Mucosa of descending colon (tissue), 3 donors: ENCODE measurements at regions not wholly inside any gene's neighbourhood (a gene's known extent, or its start where the extent isn't known, plus 50 kb on each side); places are given as distances from the start of the nearest gene placed in this dataset.

Experiments used
- ATAC-seq: fragments of 200-7000 bp; cut with Tn5 transposase; one replicate; pipeline ENCODE4 v1.9.1; 2020; ENCODE audit warnings: mild to moderate bottlenecking, moderate library complexity
- DNase-seq, 3 donors: peaks; one replicate each; pipeline ENCODE4 v3.0.0-alpha.2; 2020
- H3K36me3 ChIP-seq: fragments of 200-600 bp; one replicate; pipeline ENCODE4 v1.8.0; 2021; ENCODE audit warnings: low read depth, mild to moderate bottlenecking
- H3K4me1 ChIP-seq: fragments of 200-600 bp; one replicate; pipeline ENCODE4 v1.8.0; 2021; ENCODE audit warnings: low read depth, mild to moderate bottlenecking
- H3K4me3 ChIP-seq: fragments of 200-600 bp; one replicate; pipeline ENCODE4 v1.8.0; 2021; ENCODE audit warnings: mild to moderate bottlenecking
- H3K9me3 ChIP-seq: fragments of 200-600 bp; one replicate; pipeline ENCODE4 v1.8.0; 2021; ENCODE audit warnings: mild to moderate bottlenecking
- intact Hi-C, 2 donors: fragments of 100-400 bp; cut with DNase I in 1 of 2; cut with micrococcal nuclease in 1 of 2; formaldehyde crosslinking; loops; one replicate each; pipeline versions ENCODE4 v1.11.0 to v1.11.1; 2022; cut with DNase I, micrococcal nuclease
- TF ChIP-seq, protein P1 (sequence below): fragments of 200-600 bp; IDR thresholded peaks from one replicate; pipeline ENCODE4 v1.8.0; 2022; ENCODE audit warnings: antibody characterized with exemption, mild to moderate bottlenecking
- donor health status: DM: no; HTN: no; CAD: no; lungs with moderate emphysema.
- donor health status: DM: no; HTN: no; CAD: no.
- donor health status: DM: no; HTN: yes; CAD: no.

DNA sequence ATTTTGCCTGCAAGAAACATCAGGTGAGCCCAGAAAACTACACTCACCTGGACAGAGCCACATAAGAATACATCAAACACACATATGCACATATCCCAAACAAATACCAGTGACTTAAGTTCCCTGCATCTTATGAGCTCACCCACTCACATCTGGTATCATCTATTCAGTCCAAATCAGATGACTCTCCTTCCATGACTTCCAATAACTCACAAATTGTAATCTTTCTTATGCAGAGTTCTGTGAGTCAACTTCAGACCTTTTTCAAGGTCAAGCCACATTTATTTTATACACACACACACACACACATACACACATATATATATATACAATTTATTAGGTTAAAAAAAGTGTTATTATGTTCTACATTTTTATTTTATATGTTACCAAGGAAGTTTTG, 1711.9 kb upstream of the CDH9 start:
- Histone ChIP-seq H3K4me3 (no peak overlapping the region), H3K36me3 (no peaks in the 10 kb centered on the region), H3K4me1 (no peaks in the 10 kb centered on the region), H3K9me3 (peaks cover 5% of the 10 kb centered on the region)
- TF ChIP-seq, protein P1, sequence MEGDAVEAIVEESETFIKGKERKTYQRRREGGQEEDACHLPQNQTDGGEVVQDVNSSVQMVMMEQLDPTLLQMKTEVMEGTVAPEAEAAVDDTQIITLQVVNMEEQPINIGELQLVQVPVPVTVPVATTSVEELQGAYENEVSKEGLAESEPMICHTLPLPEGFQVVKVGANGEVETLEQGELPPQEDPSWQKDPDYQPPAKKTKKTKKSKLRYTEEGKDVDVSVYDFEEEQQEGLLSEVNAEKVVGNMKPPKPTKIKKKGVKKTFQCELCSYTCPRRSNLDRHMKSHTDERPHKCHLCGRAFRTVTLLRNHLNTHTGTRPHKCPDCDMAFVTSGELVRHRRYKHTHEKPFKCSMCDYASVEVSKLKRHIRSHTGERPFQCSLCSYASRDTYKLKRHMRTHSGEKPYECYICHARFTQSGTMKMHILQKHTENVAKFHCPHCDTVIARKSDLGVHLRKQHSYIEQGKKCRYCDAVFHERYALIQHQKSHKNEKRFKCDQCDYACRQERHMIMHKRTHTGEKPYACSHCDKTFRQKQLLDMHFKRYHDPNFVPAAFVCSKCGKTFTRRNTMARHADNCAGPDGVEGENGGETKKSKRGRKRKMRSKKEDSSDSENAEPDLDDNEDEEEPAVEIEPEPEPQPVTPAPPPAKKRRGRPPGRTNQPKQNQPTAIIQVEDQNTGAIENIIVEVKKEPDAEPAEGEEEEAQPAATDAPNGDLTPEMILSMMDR: no peak
- DNase-seq: no peak
- ATAC-seq: no peak
- intact Hi-C loops: no loop called here

DNA sequence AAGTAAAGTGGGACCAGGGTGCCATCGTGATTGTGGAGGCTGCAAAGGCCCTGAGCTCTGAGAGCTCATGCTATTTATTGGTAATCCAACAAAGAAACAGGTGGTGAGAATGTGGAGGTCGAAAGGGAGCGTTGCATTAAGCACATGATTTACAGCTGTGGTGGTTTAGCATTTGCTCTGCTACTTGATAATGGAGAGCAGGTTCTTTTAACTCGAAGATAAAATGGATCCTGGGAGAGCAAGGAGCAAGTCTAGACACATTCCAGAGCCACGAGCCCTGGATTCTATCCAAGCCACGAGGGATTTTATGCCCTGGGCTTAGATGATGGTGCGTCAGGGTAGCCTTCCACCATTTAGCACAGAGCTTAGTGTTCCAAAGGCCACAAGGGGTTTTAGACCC, 1710.1 kb upstream of the CDH9 start:
- DNase-seq: no peak
- TF ChIP-seq, protein P1: no peak
- Histone ChIP-seq H3K4me3 (no peak overlapping the region), H3K36me3 (no peaks in the 10 kb centered on the region), H3K4me1 (no peaks in the 10 kb centered on the region), H3K9me3 (peaks cover 10% of the 10 kb centered on the region)
- intact Hi-C loops: no loop called here
- no peak for ATAC-seq

DNA sequence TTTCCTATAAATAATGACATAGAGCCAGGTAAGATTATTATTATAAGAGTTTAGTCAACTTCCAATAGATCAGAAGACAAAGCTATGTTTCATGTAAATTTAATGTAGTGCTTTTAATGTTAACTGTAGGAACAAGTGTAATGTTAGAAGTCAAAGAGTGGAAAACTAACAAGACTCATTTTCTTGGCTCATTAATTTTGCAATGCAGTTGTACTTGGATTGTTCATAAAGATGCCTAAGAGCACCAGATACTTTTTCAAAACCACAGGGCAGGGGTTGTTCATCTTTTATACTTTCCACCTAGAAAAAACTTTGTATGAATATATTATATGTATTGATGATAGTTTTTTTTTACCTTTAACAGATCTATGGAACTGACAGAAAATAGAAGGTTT, 1705.3 kb upstream of the CDH9 start:
- Histone ChIP-seq H3K4me1 (no peaks in the 10 kb centered on the region), H3K4me3 (no peak overlapping the region), H3K36me3 (no peaks in the 10 kb centered on the region), H3K9me3 (peaks cover 20% of the 10 kb centered on the region)
- ATAC-seq: no peak
- intact Hi-C loops: no loop called here
- TF ChIP-seq, protein P1: no peak
- no peak for DNase-seq

DNA sequence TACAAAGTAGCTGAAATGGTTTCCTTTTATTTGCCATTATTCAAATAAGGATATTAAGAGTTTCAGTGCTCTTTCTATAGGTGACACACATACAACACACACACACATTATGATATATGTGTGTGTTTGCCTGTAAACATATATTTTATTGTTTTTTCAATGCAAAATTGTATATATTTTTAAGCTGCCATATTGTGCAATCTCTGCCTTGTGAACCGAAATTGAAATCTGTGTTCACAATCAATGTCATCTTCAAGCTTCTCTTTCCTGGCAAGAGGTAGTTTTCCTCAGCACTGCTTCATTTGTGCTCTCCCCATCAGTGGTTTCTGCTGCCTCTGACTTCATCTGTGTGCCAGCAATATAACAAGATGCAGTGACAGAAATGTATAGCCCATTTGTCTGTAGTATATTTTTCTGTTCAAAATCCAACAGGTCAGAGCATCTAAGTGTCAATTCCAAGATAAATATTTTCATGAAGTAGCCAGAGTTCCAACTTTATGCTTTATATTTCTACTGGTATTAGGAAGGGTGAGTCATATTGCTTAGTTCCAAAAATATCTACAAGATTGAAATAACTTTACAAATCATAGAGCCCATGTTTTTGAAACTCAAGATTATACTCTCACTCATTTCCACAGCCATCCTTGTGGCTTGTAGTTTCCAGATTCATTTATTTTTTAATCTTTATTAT, 1704.8 kb upstream of the CDH9 start:
- TF ChIP-seq, protein P1: no peak
- ATAC-seq (no peak), DNase-seq (no peak)
- Histone ChIP-seq H3K36me3 (no peaks in the 10 kb centered on the region), H3K9me3 (peaks cover 24% of the 10 kb centered on the region), H3K4me3 (no peak overlapping the region), H3K4me1 (no peaks in the 10 kb centered on the region)
- intact Hi-C loops: no loop called here

DNA sequence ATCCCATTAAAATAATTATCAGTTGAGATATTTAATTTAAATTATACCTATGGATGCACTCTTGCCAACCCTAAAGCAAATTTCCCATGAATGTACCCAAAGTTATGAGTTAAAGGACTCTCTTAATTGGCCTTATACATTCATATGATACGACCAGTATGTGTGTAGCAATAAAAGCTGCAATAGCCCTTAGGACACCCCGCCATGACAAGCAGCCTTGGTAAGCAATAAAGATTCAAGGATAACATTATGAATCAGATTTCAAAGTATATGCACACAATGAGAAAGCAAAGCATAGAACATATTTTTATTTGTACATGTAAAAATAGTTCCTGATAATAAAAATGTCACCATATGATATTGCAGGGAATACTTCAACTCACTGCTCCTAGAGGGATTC, 1699.3 kb upstream of the CDH9 start:
- intact Hi-C loops: no loop called here
- DNase-seq (no peak), ATAC-seq (no peak)
- H3K4me1 ChIP-seq: no peaks in the 10 kb centered on the region
- H3K36me3 ChIP-seq: no peaks in the 10 kb centered on the region
- peaks cover 20% of the 10 kb centered on the region for H3K9me3 ChIP-seq
- TF ChIP-seq, protein P1: no peak
- no peak overlapping the region for H3K4me3 ChIP-seq

DNA sequence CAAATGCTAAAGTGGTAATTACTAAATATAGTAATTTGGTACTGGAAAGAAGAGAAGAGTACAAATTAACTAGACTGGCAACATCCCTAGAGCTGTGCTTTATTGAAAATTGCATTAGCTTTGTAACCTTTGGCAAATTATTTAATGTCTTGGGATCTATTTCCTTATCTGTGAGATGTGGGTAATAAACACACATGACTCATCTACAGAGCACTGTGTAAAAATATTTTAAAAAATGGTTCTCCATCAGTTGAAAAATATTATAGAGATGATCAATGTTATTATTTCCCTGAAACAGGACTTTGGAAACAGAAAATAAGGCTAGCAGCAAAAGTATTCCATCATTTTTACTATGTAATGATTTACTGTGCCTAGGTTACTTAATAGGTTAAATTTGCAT, 1698.8 kb upstream of the CDH9 start:
- intact Hi-C loops: no loop called here
- no peaks in the 10 kb centered on the region for H3K4me1 ChIP-seq
- no peak for ATAC-seq
- DNase-seq: no peak
- no peak overlapping the region for H3K4me3 ChIP-seq
- H3K9me3 ChIP-seq: peaks cover 20% of the 10 kb centered on the region
- TF ChIP-seq, protein P1: no peak
- no peaks in the 10 kb centered on the region for H3K36me3 ChIP-seq
